ENCODE measurements at regions not wholly inside any gene's neighbourhood (a gene's known extent, or its start where the extent isn't known, plus 50 kb on each side); places are given as distances from the start of the nearest gene placed in this dataset.

DNA sequence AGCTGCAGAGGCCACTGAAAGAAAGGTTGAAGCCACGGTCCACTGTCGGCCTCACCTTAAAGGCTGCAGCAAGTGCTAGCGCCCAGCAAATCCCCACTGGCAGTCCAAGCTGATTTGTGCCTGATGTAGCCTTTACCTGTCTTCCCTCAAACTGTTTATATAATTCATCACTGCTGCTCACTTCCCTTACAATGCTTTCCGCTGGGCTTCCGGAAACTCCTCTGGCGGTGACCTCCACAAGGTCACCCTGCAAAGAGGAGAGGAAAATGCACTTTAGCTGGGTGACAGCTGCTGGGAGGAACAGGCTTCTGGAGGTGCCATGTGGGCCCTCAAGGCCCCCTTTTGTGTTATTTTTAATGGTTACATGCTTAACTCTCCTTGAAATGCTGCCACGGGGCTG, 126.2 kb downstream of the CMPK2 start:
- no peak for DNase-seq (ENCODE audit: low spot score)

GRCh38 chr2:6741229-6741628, 124.5 kb downstream of the CMPK2 start:
- no peak for DNase-seq (ENCODE audit: low spot score)

DNA sequence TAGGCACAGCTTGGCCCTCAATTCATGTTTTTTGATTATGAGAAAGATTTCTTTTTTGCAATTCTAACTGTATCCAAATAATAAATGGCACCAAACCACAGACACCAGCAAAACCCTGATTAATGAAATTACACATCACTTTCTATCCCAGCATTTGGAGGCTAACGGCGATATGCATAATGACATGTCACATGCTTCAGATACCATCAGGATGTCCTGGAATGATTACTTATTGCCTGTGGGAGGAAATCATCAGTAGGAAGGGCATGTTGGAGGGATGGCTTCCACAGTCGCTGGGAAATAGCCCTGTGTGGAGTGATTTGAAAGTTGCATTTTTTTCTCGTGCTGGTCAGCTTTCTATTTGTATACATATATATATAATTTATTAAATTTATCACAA, 121.7 kb downstream of the CMPK2 start:
- DNase-seq (ENCODE audit: low spot score): no peak

- no peak for DNase-seq (ENCODE audit: low spot score)
These were observed 118.3 kb downstream of the CMPK2 start for GRCh38 chr2:6747433-6747832.

GRCh38 chr2:6748406-6749067, 117.2 kb downstream of the CMPK2 start:
- DNase-seq (ENCODE audit: low spot score): no peak

- no peak for DNase-seq (ENCODE audit: low spot score)
These were observed 115.7 kb downstream of the CMPK2 start for GRCh38 chr2:6749962-6750361.

GRCh38 chr2:6750411-6751158, 115.1 kb downstream of the CMPK2 start:
- no peak for DNase-seq (ENCODE audit: low spot score)

- DNase-seq (ENCODE audit: low spot score): no peak
These were observed 111.3 kb downstream of the CMPK2 start for GRCh38 chr2:6754419-6754818.

DNA sequence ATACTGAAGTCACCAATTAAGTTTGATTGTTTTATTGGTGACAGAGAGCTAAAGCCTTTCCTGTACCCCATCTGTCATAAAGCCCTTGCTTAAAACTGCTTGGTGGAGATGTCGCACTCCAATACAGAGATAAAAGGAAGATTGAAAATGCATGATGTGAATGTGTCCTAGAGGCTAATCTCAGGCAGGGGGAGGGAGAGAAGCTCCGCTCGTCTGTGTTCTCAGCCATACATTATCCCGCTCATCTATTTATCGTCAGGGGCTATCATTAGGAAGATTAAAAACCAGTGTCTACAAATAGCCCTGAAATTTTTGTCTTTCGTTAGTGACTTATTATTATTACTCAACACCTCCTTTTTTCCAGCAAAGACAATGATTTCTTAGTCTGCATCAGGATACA, 110.3 kb downstream of the CMPK2 start:
- DNase-seq (ENCODE audit: low spot score): no peak

DNA sequence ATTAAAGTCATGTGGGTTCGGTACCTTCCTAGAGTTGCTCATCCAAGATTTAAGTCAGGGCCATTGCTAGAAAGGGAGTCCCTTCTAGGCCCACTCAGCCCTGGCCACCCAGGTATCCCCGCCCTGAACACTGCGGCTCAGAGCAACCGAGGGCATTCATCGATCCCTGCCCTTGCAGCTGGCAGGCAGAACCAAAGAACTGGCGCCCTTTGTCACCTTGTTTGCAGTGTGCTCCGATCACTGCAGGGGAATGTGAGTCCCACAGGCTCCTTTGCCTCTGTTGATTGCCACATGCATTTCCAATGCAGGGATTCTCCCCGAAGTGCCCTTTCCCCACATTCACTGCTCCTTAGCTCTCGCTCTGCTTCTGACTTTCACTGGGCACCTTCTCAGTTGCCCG, 108.5 kb downstream of the CMPK2 start:
- no peak for DNase-seq (ENCODE audit: low spot score)

DNA sequence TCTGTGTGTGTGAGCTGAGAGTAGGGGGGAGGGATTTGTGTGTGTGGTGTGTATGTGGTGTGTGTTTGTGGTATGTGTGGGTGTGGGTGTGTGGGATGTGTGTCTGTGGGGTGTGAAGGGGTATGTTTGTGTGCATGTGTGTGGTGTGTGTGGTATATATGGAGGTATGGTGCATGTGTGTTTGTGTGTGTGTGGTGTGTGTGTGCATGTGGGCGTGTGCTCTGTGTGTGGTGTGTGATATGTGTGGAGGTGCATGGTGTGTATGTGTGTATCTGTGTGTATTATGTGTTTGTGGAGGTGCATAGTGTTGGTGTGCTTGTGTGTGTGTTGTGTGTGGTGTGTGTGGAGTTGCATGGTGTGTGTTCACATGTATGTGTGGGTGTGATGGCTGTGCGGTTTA, 106.0 kb downstream of the CMPK2 start:
- DNase-seq (ENCODE audit: low spot score): no peak

DNA sequence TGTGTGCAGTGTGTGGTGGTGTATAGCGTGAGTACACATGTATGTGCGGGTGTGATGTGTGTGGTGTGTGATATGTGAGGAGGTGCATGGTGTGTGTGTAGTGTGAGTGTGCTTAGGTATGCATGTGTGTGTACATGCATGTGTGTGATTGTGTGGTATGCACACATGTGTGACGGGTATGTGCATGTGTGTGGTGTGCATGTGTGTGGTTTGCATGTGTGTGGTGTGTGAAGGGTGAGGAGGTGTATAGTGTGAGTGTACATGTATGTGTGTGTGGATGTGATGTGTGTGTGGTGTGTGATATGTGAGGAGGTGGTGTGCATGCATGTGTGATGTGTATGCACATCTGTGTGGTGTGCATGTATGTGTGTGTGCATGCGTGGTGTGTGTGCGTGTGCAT, 105.6 kb downstream of the CMPK2 start:
- no peak for DNase-seq (ENCODE audit: low spot score)

DNA sequence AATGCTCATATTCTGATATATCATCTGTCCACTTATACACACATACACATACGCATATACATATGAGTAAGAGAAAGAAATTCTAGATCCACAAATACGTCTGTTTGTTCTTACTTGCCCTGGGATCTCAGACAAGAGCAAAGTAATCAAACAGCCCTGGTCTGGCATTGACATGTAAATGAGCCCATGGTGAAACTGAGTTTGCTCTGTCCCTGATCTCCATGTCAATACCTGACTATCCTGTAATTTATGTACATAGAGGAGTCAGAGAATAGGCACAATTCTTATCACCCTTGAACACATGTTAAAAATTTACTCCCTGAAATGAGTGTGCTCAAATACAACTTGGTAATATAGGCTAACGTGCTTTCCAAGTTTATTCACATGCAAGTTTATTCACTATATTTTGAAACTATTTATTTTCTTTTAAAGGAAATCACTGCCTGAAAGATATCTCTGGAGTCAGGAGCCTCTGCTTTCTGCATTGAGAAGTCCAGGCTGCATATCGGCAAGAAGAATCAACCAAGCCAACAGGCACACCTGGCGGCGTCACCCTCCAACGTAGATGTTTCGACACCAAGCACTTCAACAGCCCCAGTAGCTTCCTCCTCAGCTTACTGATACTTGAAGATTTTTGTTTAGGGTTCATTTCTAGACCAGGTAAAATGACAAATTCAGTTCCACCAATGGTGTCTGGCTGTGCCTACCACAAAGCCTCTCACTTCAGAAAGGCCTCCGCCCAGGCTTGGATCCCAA, 100.6 kb downstream of the CMPK2 start:
- DNase-seq (ENCODE audit: low spot score): no peak

DNA sequence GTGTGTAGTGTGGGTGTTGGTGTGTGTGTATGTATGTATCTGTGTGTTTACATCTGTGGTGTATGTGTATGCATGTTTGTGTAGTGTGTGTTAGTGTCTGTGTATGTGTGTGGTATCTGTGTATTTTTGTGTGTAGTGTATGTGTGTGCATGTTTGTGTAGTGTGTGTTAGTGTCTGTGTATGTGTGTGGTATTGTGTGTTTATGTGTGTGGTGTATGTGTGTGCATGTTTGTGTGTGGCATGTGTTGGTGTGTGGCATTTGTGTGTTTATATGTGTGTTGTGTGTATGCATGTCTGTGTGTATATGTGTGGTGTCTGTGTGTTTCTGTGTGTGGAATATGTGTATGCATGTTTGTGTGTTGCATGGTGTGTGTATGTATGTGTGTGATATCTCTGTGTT, 96.4 kb downstream of the CMPK2 start:
- DNase-seq (ENCODE audit: low spot score): no peak

DNA sequence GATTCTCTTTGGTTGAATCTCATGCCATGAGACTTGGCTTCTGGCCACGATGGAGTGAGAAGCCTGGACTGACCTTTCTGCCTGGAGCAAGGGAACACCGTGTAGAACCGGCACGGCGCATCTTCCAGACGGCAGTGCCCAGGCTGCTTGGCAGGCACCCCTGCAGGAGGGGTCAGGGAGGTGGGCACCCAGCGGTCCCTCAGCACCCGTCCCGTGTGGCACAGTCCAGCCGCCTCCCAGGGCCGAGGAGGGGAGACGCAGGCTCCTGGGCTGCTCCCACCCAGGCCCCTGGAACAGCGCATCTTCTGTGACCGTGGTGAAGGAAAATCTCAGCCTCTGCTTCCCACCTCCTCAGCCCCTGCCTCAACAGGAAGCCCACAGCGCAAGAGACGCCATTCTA, 95.7 kb downstream of the CMPK2 start:
- DNase-seq (ENCODE audit: low spot score): no peak

DNA sequence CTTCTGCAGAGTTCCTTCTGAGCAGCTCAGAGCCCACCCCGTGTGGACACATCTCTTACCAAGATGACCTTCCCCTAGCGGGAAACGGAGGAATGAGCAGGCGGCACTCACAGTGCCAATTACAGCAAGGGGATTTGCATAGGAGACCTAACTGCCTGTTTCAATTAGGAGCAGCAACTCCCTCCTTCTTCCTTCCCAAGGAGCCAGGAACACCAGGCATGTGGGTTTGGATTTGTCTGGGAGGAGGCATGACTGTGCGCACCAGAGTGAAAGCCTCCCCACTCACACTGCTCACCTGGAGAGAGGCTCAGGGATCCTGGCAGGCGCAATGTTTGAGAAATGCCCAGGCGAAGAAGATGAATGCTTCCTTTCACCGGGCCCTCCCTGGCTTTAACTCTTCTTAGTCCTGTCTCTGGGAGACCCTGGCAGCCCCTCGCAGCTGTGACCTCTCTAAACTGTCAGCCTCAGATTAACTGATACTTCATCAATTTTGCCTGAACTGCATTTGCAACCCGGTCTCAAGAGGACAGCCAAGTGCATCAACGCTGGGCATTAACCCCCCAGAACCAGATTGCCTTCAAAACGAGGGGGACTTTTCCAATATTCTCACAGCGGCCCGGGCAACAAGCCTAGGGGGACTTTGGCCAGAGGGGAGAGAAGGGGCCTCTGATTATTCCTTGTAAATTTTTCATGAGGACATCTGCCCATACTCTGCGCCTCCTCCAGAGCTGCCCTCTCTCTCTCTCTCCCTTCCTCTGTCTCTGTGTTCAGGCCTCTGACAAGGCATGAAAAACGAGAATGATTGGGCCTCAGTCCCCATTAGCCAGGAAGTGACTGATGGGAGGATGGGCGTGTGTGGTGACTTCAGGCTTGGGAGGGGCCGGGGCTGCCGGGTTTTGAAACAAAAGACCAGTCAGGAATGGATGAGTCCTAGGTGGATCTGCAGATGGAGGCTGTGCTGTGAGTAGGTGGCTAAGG, 93.8 kb downstream of the CMPK2 start:
- no peak for DNase-seq (ENCODE audit: low spot score)

DNA sequence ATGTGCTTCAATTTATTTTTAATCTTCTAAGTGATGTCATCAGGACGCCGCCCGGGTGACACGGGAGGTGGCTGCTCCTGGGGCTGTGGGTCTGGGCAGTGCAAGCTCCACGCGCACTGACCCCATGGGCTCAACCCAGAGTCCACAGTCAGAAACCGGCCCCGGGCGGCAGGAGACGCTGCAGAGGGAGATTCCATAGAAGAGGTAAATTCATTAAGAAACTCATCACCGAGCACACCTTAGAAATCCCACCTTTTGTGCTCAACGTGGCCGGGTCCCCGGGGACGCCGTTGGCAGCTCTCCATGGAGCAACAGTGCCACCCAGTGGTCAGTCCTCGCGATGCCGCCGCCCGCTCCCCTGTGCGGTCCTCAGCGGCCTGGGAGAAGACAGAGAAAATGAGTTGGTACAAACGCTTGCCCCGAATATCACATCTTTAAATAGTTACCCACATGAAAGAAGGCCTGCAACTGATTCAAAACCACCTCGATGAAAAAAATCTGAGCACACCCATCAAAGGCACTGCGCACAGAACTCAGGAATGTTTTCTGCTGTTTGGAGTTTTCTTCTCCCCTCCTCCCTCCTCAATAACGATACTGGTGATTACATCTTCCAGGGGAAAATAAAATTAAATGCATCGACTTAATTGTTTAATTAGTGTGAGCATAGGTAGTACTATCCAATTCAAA, 92.6 kb downstream of the CMPK2 start:
- peak; percentile 39 for DNase-seq (ENCODE audit: low spot score)

DNA sequence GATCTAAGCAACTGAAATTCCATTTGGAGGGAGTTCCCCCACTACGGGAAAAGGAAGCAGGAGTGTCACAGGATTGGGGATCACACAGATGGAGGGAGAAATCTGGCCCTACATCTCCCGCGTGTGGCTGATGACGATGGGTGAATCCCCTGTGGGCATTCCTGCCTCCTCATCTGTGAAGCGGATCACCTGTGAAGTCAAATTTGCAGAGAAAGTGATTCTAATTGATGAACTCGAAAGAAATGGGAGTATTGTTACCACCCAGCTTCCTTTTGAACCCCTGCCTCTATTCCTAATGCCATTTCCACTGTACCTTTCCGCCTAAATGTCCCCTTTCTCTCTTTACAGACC, 92.0 kb downstream of the CMPK2 start:
- no peak for DNase-seq (ENCODE audit: low spot score)

GRCh38 chr2:6776125-6776524, 89.6 kb downstream of the CMPK2 start:
- DNase-seq (ENCODE audit: low spot score): no peak

DNA sequence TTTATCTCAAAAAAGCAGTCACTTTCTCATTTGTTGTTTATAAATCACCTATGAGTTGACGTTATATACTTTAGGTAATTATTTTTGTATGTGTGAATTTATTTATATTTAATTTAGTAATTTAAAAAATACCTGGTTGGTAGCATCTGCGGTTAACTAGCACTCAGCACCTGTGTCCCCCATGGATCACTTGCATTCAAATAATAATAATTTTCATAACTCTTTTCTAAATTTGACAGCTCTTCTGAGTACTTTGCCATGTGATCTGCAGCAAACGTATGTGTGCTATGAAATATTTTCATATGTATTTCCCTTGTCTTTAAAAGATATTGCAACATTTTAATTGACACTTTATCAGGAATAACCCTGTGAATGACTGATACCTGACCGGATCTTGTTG, 88.1 kb downstream of the CMPK2 start:
- DNase-seq (ENCODE audit: low spot score): no peak

DNA sequence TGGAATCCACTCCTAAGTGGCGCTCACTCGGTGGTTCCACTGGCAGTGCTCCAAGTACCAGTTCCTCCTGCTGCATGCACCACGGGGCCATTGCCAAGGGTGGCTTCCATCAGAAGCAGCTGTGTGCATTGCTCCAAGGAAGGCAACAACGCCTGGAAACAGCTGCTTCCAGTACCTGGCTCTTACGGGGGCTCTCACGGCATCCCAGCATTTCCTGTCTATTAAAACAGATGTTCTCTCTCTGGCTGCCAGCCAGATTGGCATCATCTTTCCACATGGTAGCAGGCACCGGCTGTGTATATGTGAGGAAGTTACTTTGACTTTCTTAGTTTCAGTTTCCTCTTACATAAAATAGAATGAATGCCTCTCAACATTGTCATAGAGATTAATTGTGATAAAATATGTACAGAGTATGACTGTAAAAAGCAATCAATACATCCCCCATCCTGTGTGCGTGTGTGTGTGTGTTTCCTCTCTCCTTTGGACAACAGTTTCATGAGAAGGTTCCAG, 84.9 kb downstream of the CMPK2 start:
- no peak for DNase-seq (ENCODE audit: low spot score)

Data from hematopoietic multipotent progenitor cell treated with erythropoietin and hydrocortisone succinate and interleukin-3 and kit ligand, for 17 days (in vitro differentiated cells).